ENCODE measurements at regions not wholly inside any gene's neighbourhood (a gene's known extent, or its start where the extent isn't known, plus 50 kb on each side); places are given as distances from the start of the nearest gene placed in this dataset.
"Not testable (repeated sequence)": the region's sequence is repeated elsewhere in the genome, so short reads cannot be mapped to it uniquely, and the experiment has no call there.

DNA sequence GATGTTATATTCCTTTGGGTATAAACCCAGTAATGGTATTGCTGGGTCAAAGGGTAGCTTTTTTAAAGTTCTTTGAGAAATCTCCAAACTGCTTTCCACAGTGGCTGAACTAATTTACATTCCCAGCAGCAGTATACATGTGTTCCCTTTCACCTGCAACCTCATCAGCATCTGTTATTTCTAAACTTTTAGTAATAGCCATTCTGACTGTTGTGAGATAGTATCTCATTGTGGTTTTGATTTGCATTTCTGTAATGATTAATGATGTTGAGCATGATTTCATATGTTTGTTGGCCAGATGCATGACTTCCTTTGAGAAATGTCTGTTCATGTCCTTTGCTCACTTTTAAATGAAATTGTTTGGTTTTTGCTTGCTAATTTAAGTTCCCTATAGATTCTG is 553.1 kb downstream of the SLCO4C1 start:
- not testable (repeated sequence) for TF ChIP-seq POLR2AphosphoS5 (IDR thresholded peaks at IDR 0.05; ENCODE audit: low read depth, low read length); POLR2A (IDR thresholded peaks at IDR 0.05; ENCODE audit: low read depth, low read length); TAF1 (IDR thresholded peaks at IDR 0.05; ENCODE audit: borderline replicate concordance, low read depth, low read length)
